ENCODE measurements at regions not wholly inside any gene's neighbourhood (a gene's known extent, or its start where the extent isn't known, plus 50 kb on each side); places are given as distances from the start of the nearest gene placed in this dataset.

GRCh38 chr16:73831220-73831619 is 465.4 kb upstream of the PSMD7 start:
- DNase-seq = no peak

- no peak for DNase-seq
Measured at GRCh38 chr16:73823205-73823849, 473.3 kb upstream of the PSMD7 start.

- no peak for DNase-seq
Measured at GRCh38 chr16:73817526-73818324, 478.9 kb upstream of the PSMD7 start.

- DNase-seq = peak in 1 of 3 donors; percentile 67
Measured at GRCh38 chr16:73813527-73813926, 483.1 kb upstream of the PSMD7 start.

GRCh38 chr16:73804456-73804855 is 492.2 kb upstream of the PSMD7 start:
- peak in 1 of 3 donors; percentile 69 for DNase-seq

GRCh38 chr16:73798471-73798870 is 498.1 kb upstream of the PSMD7 start:
- peak in 1 of 3 donors; percentile 30 for DNase-seq

- peak in 1 of 3 donors; percentile 18 for DNase-seq
Measured at GRCh38 chr16:73797115-73797514, 499.5 kb upstream of the PSMD7 start.

GRCh38 chr16:73796241-73796640 is 500.4 kb upstream of the PSMD7 start:
- DNase-seq = peak in 1 of 3 donors; percentile 62

GRCh38 chr16:73794994-73795393 is 501.6 kb upstream of the PSMD7 start:
- peak; percentile 38 to 89 (median 81) for DNase-seq

GRCh38 chr16:73793871-73794437 is 502.7 kb upstream of the PSMD7 start:
- peak in 1 of 3 donors; percentile 46 for DNase-seq

- peak in 1 of 3 donors; percentile 36 for DNase-seq
Measured at GRCh38 chr16:73793260-73793659, 503.4 kb upstream of the PSMD7 start.

GRCh38 chr16:73792199-73793020 is 504.2 kb upstream of the PSMD7 start:
- DNase-seq = peak in 1 of 3 donors; percentile 54

GRCh38 chr16:73781297-73781696 is 515.3 kb upstream of the PSMD7 start:
- no peak for DNase-seq

GRCh38 chr16:73778887-73779286 is 517.7 kb upstream of the PSMD7 start:
- no peak for DNase-seq

- peak in 1 of 3 donors; percentile 72 for DNase-seq
Measured at GRCh38 chr16:73775841-73776388, 520.7 kb upstream of the PSMD7 start.

- no peak for DNase-seq
Measured at GRCh38 chr16:73771196-73772064, 525.2 kb upstream of the PSMD7 start.

- DNase-seq = no peak
Measured at GRCh38 chr16:73768786-73769203, 527.8 kb upstream of the PSMD7 start.

- peak in 1 of 3 donors; percentile 41 for DNase-seq
Measured at GRCh38 chr16:73764321-73764720, 532.3 kb upstream of the PSMD7 start.

- no peak for DNase-seq
Measured at GRCh38 chr16:73756289-73757178, 540.1 kb upstream of the PSMD7 start.

All from muscle of back (tissue), 3 donors.